GDM1 (cell line): ENCODE measurements at regions not wholly inside any gene's neighbourhood (a gene's known extent, or its start where the extent isn't known, plus 50 kb on each side); places are given as distances from the start of the nearest gene placed in this dataset.

ENCODE experiments used
- DNase-seq: peaks from one replicate; lab custom pipeline; 2025; lab: John Stamatoyannopoulos, UW

GRCh38 chr20:51218603-51219002, 195.7 kb upstream of the KCNG1 start:
- no peak for DNase-seq

- DNase-seq = no peak
Measured at GRCh38 chr20:51217347-51218045, 194.6 kb upstream of the KCNG1 start.

- DNase-seq = no peak
Measured at GRCh38 chr20:51216850-51217249, 193.9 kb upstream of the KCNG1 start.

GRCh38 chr20:51212816-51213215, 189.9 kb upstream of the KCNG1 start:
- DNase-seq = no peak

- DNase-seq = no peak
Measured at GRCh38 chr20:51211191-51211590, 188.3 kb upstream of the KCNG1 start.

- no peak for DNase-seq
Measured at GRCh38 chr20:51210084-51210483, 187.2 kb upstream of the KCNG1 start.

- no peak for DNase-seq
Measured at GRCh38 chr20:51208162-51208561, 185.3 kb upstream of the KCNG1 start.

GRCh38 chr20:51206032-51206662, 183.2 kb upstream of the KCNG1 start:
- no peak for DNase-seq

GRCh38 chr20:51204794-51205193, 181.9 kb upstream of the KCNG1 start:
- no peak for DNase-seq

- no peak for DNase-seq
Measured at GRCh38 chr20:51204051-51204715, 181.3 kb upstream of the KCNG1 start.

GRCh38 chr20:51202304-51202703, 179.4 kb upstream of the KCNG1 start:
- no peak for DNase-seq

GRCh38 chr20:51199920-51200319, 177.0 kb upstream of the KCNG1 start:
- no peak for DNase-seq

- no peak for DNase-seq
Measured at GRCh38 chr20:51198876-51199523, 176.1 kb upstream of the KCNG1 start.

GRCh38 chr20:51198238-51198637, 175.3 kb upstream of the KCNG1 start:
- DNase-seq = no peak

- DNase-seq = no peak
Measured at GRCh38 chr20:51196991-51197651, 174.2 kb upstream of the KCNG1 start.

GRCh38 chr20:51195990-51196389, 173.1 kb upstream of the KCNG1 start:
- no peak for DNase-seq

- DNase-seq = no peak
Measured at GRCh38 chr20:51195419-51195901, 172.6 kb upstream of the KCNG1 start.

GRCh38 chr20:51193066-51193772, 170.3 kb upstream of the KCNG1 start:
- DNase-seq = no peak

- DNase-seq = no peak
Measured at GRCh38 chr20:51190783-51191180, 167.9 kb upstream of the KCNG1 start.

GRCh38 chr20:51189814-51190782, 167.2 kb upstream of the KCNG1 start:
- DNase-seq = no peak
